ENCODE measurements at regions not wholly inside any gene's neighbourhood (a gene's known extent, or its start where the extent isn't known, plus 50 kb on each side); places are given as distances from the start of the nearest gene placed in this dataset.

GRCh38 chr2:114068438-114068837, 178.5 kb downstream of the ACTR3 start:
- no peak for TF ChIP-seq FOSL2 (IDR thresholded peaks at IDR 0.05)
- TF ChIP-seq FOSL2 (CRISPR knock-in tag; IDR thresholded peaks at IDR 0.05) = no peak
- no peak for TF ChIP-seq POLR2A (IDR thresholded peaks at IDR 0.05; ENCODE audit: low read length)
- no peak for TF ChIP-seq PHF8 (IDR thresholded peaks at IDR 0.05; ENCODE audit: borderline replicate concordance, low read depth)
- TF ChIP-seq MAX (IDR thresholded peaks at IDR 0.05) = no peak
- no peak for TF ChIP-seq EP300 (IDR thresholded peaks at IDR 0.05)
- TF ChIP-seq CTCF (IDR thresholded peaks at IDR 0.05) = no peak
- TF ChIP-seq ESRRA (IDR thresholded peaks at IDR 0.05; ENCODE audit: borderline replicate concordance, low read length) = no peak
- no peak for TF ChIP-seq HMGXB4 (CRISPR knock-in tag; IDR thresholded peaks at IDR 0.05; ENCODE audit: borderline replicate concordance)
- no peak for TF ChIP-seq ELK1 (IDR thresholded peaks at IDR 0.05; ENCODE audit: low read depth, low read length)
- no peak for TF ChIP-seq RAD21 (conservative IDR thresholded peaks at IDR 0.05 in 1 of 2, IDR thresholded peaks at IDR 0.05 in 1 of 2)
- TF ChIP-seq CEBPB (IDR thresholded peaks at IDR 0.05) = no peak
- TF ChIP-seq REST (IDR thresholded peaks at IDR 0.05) = peak; percentile 89
- TF ChIP-seq USF2 (IDR thresholded peaks at IDR 0.05) = no peak

Data from A549 (cell line).